LNCaP clone FGC (cell line): ENCODE measurements at regions not wholly inside any gene's neighbourhood (a gene's known extent, or its start where the extent isn't known, plus 50 kb on each side); places are given as distances from the start of the nearest gene placed in this dataset.

Experiments
- DNase-seq: peaks from one replicate; pipeline ENCODE4 v3.0.0-alpha.2; 2011; ENCODE audit warnings: low read depth
- H3K4me3 ChIP-seq: 2 replicates; pipeline ENCODE4 v1.5.1; 2011; ENCODE audit warnings: mild to moderate bottlenecking, low read depth, low read length, control low read depth
- CTCF ChIP-seq: IDR thresholded peaks from 2 replicates; pipeline ENCODE4 v1.5.1; 2012; ENCODE audit warnings: mild to moderate bottlenecking; ENCODE audit not compliant: control insufficient read depth, insufficient read depth; ENCODE audit errors: extremely low read depth

DNA sequence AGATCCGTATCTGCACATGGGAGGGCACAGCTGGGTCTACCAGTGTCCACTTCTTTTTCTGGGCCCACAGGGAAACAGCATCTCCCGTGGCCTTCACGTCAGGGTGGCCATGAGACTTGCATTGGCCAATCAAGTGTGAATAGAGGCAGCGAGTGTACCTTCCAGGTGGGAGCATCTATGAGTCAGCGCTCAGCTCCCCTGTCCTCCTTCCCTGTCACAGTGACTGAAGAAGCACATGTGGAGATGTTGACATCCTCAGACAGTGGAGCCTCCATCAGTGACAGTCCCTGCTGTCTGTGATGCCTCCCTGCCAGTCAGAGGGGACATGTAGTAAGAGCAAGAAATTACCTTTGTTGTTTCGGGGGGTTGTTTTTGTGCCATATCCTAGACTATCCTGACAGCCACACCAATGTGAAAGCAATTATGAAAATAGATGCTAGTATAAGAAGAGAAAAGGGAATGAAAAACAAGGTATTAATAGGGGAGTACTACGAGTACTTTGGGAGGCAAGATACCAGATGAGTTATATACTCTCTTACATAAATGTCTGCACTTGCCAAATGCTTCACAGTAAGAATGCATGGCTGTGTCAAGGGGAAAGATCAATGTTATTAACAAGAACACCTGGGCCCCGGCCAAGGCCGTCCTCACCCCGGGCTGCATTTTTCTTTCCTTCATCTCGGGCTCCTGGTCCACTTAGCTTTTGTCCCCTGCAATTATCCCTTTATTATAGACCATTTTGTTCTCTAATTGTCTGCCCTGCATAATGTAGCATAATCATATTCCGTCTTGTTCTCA, 86.0 kb downstream of the MATN1 start:
- TF ChIP-seq CTCF: no peak
- H3K4me3 ChIP-seq: no peak overlapping the region
- DNase-seq: no peak

DNA sequence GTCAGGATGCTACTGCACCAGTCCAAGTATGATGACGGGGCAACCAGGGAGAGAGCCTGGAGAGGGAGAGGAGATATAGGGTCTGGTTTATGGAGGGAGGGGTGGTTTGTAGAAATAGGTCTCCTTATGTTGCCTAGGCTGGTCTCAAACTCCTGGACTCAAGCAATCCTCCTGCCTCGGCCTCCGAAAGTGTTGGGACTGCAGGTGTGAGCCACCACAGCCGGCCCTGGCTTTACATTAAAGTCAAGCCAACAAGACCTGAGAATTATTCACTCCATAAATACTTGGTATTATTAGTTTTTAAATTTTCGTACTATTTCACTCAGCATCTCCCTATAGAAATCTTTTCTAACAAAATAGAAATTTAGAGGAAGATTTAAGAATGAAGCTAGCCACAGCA, 86.8 kb downstream of the MATN1 start:
- no peak overlapping the region for H3K4me3 ChIP-seq
- no peak for TF ChIP-seq CTCF
- DNase-seq: no peak

DNA sequence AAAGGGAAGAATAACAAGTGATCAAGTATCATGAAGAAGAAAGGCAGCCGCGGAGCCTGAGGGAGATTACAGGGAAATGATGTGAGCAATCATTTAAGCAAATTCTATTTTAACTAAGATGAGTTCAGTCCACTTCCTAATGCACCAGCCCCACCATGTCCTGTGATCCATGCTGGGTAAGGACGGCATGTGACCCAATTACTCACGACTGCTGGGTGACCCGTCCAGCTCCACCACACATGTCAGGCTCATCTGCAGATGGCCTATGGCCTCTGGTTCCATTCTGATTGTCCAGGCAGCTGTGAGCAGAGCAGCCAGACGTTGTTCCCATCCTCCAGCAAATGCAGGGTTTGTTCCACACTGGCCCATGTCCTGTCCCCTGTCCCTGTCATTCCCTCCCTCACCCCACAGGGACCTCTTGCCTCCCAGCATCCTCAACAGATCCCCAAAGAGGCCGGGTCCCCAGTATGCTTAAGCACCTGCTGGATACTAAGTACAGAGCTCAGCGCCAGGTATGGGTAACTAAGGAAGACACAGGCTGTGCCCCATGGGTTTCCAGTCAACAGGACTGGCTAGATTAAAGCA, 87.9 kb downstream of the MATN1 start:
- H3K4me3 ChIP-seq: no peak overlapping the region
- TF ChIP-seq CTCF: no peak
- DNase-seq: no peak

GRCh38 chr1:30634507-30634906, 88.9 kb downstream of the MATN1 start:
- no peak overlapping the region for H3K4me3 ChIP-seq
- TF ChIP-seq CTCF: no peak
- DNase-seq: no peak

DNA sequence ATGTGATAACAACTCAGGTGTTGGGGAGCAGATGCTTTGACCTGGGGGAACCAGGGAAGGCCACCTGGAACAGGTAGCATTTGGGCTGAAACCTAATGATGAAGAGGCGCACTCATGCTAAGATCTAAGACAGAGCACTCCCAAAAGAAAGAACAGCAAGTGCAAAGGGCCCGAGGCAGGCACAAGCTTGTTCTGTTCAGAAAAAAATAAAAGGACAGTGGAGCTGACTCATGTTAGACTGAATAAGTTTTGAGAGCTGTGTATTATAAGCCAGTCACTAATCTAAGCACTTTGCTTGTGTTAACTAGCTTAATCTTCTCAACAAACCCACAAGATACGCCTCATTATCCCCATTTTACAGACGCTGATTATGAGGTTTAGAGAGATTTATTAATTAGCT, 90.1 kb downstream of the MATN1 start:
- H3K4me3 ChIP-seq: no peak overlapping the region
- no peak for TF ChIP-seq CTCF
- no peak for DNase-seq

DNA sequence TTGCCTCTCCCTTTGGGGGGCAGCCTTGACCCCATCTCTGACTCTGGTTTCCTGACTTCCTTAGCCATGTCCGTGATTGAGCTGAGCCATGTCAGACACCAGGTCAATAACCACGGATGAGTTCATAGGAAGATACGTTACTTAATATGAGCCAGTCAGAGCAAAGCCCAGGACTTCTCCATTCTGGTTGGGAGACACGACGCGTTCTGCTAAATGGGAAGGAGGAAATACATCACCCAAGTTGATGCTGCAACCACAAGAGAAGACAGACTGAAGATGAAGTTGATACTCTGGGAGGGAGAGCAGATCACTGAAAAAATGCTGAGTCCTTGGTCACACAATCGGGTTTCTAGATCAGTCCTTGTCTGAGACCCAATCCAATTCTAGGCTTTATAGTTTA, 90.9 kb downstream of the MATN1 start:
- no peak overlapping the region for H3K4me3 ChIP-seq
- TF ChIP-seq CTCF: no peak
- DNase-seq: no peak

DNA sequence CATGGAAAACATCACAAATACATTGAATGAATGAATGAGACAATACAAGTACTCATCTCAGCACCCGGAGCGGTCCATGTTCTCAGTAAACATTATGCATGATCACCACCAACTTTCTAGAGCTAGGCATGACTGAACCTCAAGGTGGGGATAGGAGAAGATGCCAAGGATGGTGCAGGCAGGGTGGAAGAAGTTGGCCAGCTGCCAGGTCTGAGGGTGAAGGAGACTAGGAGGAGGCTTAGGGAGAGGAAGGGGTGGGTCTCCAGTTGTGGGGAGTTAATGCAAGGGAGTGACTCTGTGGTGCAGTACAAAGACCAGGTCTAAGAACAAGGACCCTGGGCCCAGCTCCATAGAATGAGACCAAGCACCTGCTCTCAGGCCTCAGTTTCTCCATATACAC, 91.7 kb downstream of the MATN1 start:
- no peak for DNase-seq
- no peak for TF ChIP-seq CTCF
- no peak overlapping the region for H3K4me3 ChIP-seq
